ENCODE measurements at regions not wholly inside any gene's neighbourhood (a gene's known extent, or its start where the extent isn't known, plus 50 kb on each side); places are given as distances from the start of the nearest gene placed in this dataset.

DNA sequence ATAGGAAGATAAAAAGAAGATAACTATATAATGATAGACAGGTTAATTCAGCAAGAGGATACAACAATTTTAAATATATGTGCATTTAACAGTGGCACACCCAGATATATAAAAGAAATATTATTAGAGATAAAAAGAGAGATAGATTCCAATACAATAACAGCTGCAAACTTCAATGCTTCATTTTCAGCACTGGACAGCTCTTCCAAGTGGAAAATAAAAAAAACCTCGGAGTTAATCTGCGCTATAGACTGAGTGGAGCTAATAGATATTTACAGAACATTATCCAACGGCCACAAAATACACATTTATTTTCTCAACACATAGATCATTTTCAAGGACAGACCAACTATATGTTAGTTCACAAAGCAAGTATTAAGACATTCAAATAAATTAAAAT lies 1229.5 kb upstream of the CDH6 start:
- peaks cover 53% of the 10 kb centered on the region for H3K9me3 Mint-ChIP-seq
- no peak for DNase-seq
- ChIA-PET POLR2A (no interaction called here), CTCF (no interaction called here)
- H3K36me3 Mint-ChIP-seq, result no peaks in the 10 kb centered on the region
- H3K4me1 Mint-ChIP-seq (ENCODE audit: low read depth), result no peaks in the 10 kb centered on the region
- no peaks in the 10 kb centered on the region for H3K27me3 Mint-ChIP-seq
- intact Hi-C loops (cut with micrococcal nuclease), result no loop called here
- H3K4me3 Mint-ChIP-seq, result no peak overlapping the region
- no peak overlapping the region for H3K27ac Mint-ChIP-seq

DNA sequence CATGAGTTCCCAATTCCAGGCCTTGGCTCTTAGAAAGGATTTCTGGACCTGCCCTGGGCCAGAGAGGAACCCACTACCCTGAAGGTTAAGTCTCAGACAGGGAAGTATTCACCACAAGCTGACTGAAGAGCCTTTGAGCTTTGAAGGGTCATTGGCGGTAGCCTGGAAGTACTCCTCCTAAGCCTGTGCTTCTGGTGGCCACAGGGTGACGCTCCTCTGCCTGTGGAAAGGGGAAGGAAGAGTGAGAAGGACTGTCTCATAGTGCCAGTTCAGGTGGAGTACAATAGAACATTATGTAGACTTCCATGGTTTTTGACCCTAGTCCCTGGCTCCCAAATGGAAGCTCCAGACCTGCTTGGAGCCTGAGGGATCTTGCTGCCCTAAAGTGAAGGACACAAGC lies 1233.2 kb upstream of the CDH6 start:
- H3K36me3 Mint-ChIP-seq, result no peaks in the 10 kb centered on the region
- intact Hi-C loops (cut with micrococcal nuclease), result no loop called here
- H3K4me1 Mint-ChIP-seq (ENCODE audit: low read depth), result no peaks in the 10 kb centered on the region

DNA sequence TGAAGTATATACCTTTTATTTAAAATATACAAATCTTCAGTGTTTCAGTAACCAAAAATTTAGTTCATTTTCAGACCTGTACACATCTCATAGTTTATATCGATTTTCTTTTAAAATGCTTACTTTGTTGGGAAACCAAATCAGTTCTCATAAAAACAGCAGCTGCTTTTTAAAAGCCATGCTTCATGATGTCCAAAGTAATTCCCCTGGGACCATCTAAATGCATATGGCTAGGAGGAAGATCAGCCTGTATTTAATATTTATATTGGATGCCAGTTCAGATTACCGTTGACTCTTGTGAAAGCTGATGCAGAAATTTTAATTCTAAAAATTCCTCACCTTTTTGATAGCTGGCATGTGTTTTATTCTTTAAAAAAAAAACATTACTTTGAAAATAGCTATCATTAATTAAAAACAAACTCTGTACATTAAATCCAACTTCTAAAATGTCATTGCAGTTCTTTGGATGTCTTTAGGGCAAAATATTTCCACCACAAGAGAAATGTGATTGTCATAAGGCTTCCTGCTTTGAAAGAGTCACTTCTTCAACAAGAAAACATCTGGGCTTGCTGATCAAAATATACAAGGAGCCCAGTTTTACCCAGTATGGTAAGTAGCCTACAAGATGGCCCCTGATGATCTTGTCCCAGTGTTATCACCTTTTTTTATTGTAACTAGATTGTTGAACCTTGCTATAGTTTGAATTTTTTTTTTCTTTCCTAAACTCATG lies 1242.9 kb upstream of the CDH6 start:
- no peak for DNase-seq
- no peak overlapping the region for H3K4me3 Mint-ChIP-seq
- intact Hi-C loops (cut with micrococcal nuclease), result no loop called here
- no peaks in the 10 kb centered on the region for H3K27me3 Mint-ChIP-seq
- ChIA-PET POLR2A (no interaction called here), CTCF (no interaction called here)
- no peaks in the 10 kb centered on the region for H3K36me3 Mint-ChIP-seq
- H3K9me3 Mint-ChIP-seq, result peaks cover 9% of the 10 kb centered on the region
- no peak overlapping the region for H3K27ac Mint-ChIP-seq
- H3K4me1 Mint-ChIP-seq (ENCODE audit: low read depth), result no peaks in the 10 kb centered on the region

More for the DNA sequence above, 1233.2 kb upstream of the CDH6 start:
- Mint-ChIP-seq H3K4me3 (no peak overlapping the region), H3K27me3 (no peaks in the 10 kb centered on the region), H3K27ac (no peak overlapping the region), H3K9me3 (peaks cover 39% of the 10 kb centered on the region)
- CTCF ChIA-PET, result no interaction called here
- POLR2A ChIA-PET, result no interaction called here
- no peak for DNase-seq

DNA sequence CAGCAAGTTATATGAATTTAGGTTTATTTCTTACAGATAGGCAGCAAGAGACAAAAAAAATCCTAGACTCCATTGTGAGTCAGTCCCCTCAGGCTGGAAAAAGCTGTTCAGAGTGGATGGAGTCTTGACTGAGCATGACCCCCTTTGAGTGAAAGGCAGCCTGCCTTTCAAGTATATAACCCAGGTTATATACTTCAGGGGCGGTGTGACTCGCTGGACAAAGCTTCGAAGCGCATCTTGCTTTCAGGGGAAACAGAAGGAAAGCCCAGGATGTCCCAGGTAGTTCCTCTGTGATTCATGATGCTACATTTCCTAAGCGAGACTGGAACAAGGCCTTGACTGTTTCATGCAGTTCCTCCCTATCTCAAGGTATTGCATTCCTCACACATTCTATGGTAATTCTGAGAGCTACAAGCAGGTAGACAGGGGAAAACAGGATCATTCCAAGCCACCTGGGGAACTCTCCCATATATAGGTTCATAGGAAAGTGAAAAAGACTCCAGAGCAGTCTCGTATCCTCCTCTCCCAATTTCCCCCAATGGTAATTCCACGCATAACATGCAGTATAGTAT lies 1244.1 kb upstream of the CDH6 start:
- no peak for DNase-seq
- intact Hi-C loops (cut with micrococcal nuclease), result no loop called here
- no peaks in the 10 kb centered on the region for H3K4me1 Mint-ChIP-seq (ENCODE audit: low read depth)
- no peak overlapping the region for H3K27ac Mint-ChIP-seq
- no peaks in the 10 kb centered on the region for H3K36me3 Mint-ChIP-seq
- ChIA-PET CTCF (no interaction called here), POLR2A (no interaction called here)
- peaks cover 2% of the 10 kb centered on the region for H3K9me3 Mint-ChIP-seq
- H3K27me3 Mint-ChIP-seq, result no peaks in the 10 kb centered on the region
- H3K4me3 Mint-ChIP-seq, result no peak overlapping the region

DNA sequence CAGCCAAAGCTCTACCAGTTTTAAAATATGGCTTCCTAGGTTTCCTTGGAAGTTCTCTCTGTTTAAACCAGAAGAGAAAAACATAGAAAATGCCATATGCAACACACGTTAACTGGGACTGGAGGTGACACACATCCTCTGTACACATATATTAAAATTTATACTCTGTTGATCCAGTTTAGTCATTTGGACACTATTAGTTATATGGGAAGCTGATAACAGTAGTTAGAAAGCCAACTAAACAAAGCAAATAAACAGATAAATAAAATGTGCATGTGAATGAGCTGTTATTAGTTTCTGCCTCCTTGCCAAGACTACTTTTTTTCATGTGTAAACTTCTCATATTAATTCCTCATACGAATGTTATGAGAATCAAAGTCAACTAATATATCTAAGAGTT lies 1249.2 kb upstream of the CDH6 start:
- CTCF ChIA-PET, result no interaction called here
- Mint-ChIP-seq H3K36me3 (no peaks in the 10 kb centered on the region), H3K4me3 (no peak overlapping the region), H3K27ac (no peak overlapping the region), H3K9me3 (no peaks in the 10 kb centered on the region), H3K27me3 (no peaks in the 10 kb centered on the region), H3K4me1 (ENCODE audit: low read depth) (no peaks in the 10 kb centered on the region)
- POLR2A ChIA-PET, result no interaction called here
- intact Hi-C loops (cut with micrococcal nuclease), result no loop called here
- DNase-seq, result no peak

DNA sequence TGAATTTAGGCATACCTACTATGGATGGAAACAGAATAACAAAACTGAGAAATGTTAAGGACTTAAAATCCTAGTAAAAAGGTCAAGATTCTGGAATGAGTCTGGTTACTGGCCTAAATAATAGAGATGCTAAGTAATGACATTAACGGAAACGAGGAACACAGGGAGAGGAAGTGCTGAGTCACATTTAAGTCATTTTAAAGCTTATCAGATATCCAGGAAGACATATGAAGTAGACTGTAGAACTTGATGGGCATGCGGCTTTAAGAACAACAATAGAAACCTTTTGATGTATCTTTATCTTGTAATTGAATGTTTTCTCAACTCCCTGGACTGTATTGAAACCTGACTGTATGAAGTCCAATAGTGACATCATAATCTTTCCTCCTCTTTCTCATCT lies 1251.4 kb upstream of the CDH6 start:
- POLR2A ChIA-PET, result no interaction called here
- peaks cover 2% of the 10 kb centered on the region for H3K9me3 Mint-ChIP-seq

DNA sequence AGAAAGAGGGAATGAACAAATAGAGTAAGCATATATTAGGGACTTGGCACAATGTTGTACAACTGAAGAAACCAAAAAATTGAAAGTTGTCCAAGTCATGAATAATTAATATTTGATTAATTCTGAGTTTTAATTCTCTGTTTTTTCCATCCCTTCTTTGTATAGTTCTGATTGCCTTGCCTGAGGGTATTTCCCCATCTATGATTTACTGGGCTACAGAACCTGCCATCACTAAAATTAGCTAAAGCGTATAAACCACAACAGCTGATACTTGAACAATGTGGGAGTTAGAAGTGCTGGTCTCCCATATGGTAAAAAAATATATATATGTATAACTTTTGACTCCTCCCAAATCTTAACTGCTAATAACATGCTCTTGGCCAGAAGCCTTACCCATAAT lies 1253.5 kb upstream of the CDH6 start:
- Mint-ChIP-seq H3K9me3 (peaks cover 3% of the 10 kb centered on the region), H3K4me1 (ENCODE audit: low read depth) (no peaks in the 10 kb centered on the region), H3K27ac (no peak overlapping the region), H3K36me3 (no peaks in the 10 kb centered on the region), H3K4me3 (no peak overlapping the region), H3K27me3 (no peaks in the 10 kb centered on the region)
- ChIA-PET POLR2A (no interaction called here), CTCF (no interaction called here)
- no peak for DNase-seq
- intact Hi-C loops (cut with micrococcal nuclease), result no loop called here

More for the DNA sequence above, 1251.4 kb upstream of the CDH6 start:
- intact Hi-C loops (cut with micrococcal nuclease), result no loop called here
- CTCF ChIA-PET, result no interaction called here
- no peak for DNase-seq
- no peak overlapping the region for H3K4me3 Mint-ChIP-seq
- no peaks in the 10 kb centered on the region for H3K27me3 Mint-ChIP-seq
- no peaks in the 10 kb centered on the region for H3K36me3 Mint-ChIP-seq
- no peaks in the 10 kb centered on the region for H3K4me1 Mint-ChIP-seq (ENCODE audit: low read depth)
- no peak overlapping the region for H3K27ac Mint-ChIP-seq

DNA sequence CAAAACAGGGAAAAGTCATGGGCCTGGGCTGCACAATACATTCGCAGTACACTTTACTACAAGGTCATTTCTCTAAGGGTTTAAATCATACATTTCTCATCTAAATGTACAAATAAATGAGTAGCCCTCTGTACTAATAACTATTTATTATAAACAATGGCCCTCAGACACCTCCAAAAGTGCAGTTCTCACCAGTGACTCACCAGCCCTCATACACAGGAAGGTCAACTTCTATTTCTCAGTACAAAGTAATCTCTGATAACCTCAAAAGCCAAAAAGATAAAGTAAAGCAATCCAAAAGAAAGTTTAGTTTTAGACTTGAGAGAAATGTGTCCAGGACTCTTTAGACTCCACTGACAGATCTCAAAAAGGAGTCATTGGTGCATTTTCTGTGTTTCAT lies 1258.1 kb upstream of the CDH6 start:
- ChIA-PET POLR2A (no interaction called here), CTCF (no interaction called here)
- intact Hi-C loops (cut with micrococcal nuclease), result no loop called here
- Mint-ChIP-seq H3K4me1 (ENCODE audit: low read depth) (no peaks in the 10 kb centered on the region), H3K27me3 (no peaks in the 10 kb centered on the region), H3K9me3 (peaks cover 4% of the 10 kb centered on the region), H3K4me3 (no peak overlapping the region), H3K27ac (no peak overlapping the region), H3K36me3 (no peaks in the 10 kb centered on the region)
- DNase-seq, result no peak

DNA sequence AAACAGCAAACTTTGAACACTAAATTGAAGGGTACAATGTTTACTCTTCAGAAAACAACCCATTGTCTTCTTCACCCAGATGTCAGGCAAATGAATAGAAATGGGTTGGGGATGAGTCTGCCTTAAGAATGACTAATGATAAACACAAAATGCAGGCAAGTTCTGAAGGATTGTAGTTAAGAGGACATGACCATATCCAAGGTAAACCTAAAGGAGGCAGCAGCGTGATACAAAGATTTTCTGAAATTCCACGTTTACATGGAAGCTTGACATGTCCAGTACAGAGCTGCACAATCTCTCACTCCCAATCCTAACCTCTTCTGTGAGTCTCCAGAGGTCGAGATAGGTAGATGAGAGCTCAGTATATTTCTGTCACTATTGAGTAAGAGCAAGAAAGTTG lies 1263.2 kb upstream of the CDH6 start:
- H3K4me3 Mint-ChIP-seq, result no peak overlapping the region
- no peak for DNase-seq
- no peaks in the 10 kb centered on the region for H3K36me3 Mint-ChIP-seq
- no peak overlapping the region for H3K27ac Mint-ChIP-seq
- ChIA-PET POLR2A (no interaction called here), CTCF (no interaction called here)
- H3K4me1 Mint-ChIP-seq (ENCODE audit: low read depth), result no peaks in the 10 kb centered on the region
- peaks cover 10% of the 10 kb centered on the region for H3K9me3 Mint-ChIP-seq
- intact Hi-C loops (cut with micrococcal nuclease), result no loop called here
- no peaks in the 10 kb centered on the region for H3K27me3 Mint-ChIP-seq

DNA sequence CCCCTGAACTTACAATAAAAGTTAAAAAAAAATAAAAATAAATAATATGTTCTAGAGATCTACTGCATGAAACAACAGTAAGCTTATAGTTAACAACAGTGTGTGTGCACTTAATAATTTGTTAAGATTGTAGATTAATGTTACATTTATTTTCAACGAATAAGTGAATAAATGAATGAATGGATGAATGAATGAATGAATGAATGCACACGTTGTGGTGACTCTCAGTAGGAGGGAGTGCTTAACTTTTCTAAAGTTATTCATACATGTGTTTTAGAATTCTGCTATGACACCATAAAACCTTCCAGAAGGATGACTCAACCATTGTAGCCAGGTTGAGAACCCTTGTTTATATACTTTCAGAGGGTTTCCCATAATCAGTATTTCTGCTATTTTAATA lies 1269.4 kb upstream of the CDH6 start:
- no peaks in the 10 kb centered on the region for H3K27me3 Mint-ChIP-seq
- no peak for DNase-seq
- no peak overlapping the region for H3K27ac Mint-ChIP-seq
- ChIA-PET POLR2A (no interaction called here), CTCF (interaction anchor here (0.6 kb wide), 1 partner anchor 163 kb away, joined by 3 read pairs; no protein-coding TSS in a partner anchor)
- intact Hi-C loops (cut with micrococcal nuclease), result no loop called here
- no peaks in the 10 kb centered on the region for H3K4me1 Mint-ChIP-seq (ENCODE audit: low read depth)
- peaks cover 15% of the 10 kb centered on the region for H3K9me3 Mint-ChIP-seq
- no peak overlapping the region for H3K4me3 Mint-ChIP-seq
- H3K36me3 Mint-ChIP-seq, result no peaks in the 10 kb centered on the region

DNA sequence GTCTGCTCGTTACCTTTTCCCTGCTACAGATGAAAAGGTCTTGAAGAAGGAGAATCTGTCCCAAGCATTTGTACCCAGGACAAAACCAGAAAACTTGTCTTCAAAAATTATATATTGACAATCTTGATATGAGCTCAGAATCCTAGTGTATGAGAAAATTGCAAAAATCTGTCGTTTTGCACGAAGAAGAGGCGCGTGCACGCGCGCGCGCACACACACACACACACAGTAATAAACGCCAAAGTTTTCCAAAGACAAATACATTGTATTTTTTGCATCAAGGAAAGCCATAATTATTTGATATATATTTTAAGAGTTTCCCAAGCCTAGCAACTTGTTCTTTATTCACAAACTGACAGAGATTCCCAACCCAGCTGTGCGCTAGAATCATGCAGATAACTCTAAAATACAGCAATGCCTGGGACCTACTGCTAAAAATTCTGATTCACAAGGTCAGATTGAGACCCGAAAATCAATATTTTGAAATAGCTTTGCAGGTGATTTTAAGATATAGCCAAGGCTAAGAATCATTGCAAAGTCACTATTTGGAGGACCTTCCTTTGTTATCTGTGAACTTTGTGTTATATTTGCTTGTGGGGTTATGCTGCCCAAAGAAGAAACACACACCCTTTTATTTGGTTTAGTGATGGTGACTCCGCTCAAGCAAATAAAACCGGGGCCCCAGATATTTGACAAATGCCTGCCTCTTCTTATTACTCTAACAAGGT lies 1287.7 kb upstream of the CDH6 start:
- ChIA-PET CTCF (no interaction called here), POLR2A (no interaction called here)
- Mint-ChIP-seq H3K36me3 (no peaks in the 10 kb centered on the region), H3K4me3 (no peak overlapping the region), H3K4me1 (ENCODE audit: low read depth) (no peaks in the 10 kb centered on the region), H3K27ac (no peak overlapping the region), H3K27me3 (no peaks in the 10 kb centered on the region), H3K9me3 (peaks cover 15% of the 10 kb centered on the region)
- DNase-seq, result no peak
- intact Hi-C loops (cut with micrococcal nuclease), result no loop called here

DNA sequence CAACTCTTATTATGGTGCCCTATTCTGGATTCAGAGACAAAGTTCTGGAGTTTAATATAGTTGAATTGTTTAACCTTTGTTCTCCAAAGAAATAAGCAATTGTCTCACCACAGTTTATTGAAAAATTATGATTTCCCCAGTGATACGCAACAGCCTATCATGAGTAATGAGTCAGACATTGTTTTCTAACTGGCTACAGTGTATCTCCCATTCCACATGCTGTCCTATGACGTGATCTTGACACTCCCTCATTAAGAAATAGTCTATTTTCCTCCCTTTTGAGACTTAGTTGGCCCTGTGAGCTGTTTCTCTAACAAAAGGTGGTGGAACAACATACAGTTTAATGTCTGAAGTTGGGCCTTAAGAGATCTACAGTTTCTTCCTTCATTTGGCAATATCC lies 1290.6 kb upstream of the CDH6 start:
- Mint-ChIP-seq H3K9me3 (peaks cover 10% of the 10 kb centered on the region), H3K4me3 (no peak overlapping the region), H3K4me1 (ENCODE audit: low read depth) (no peaks in the 10 kb centered on the region), H3K27ac (no peak overlapping the region), H3K36me3 (no peaks in the 10 kb centered on the region), H3K27me3 (no peaks in the 10 kb centered on the region)
- POLR2A ChIA-PET, result no interaction called here
- intact Hi-C loops (cut with micrococcal nuclease), result no loop called here
- CTCF ChIA-PET, result no interaction called here
- DNase-seq, result no peak

DNA sequence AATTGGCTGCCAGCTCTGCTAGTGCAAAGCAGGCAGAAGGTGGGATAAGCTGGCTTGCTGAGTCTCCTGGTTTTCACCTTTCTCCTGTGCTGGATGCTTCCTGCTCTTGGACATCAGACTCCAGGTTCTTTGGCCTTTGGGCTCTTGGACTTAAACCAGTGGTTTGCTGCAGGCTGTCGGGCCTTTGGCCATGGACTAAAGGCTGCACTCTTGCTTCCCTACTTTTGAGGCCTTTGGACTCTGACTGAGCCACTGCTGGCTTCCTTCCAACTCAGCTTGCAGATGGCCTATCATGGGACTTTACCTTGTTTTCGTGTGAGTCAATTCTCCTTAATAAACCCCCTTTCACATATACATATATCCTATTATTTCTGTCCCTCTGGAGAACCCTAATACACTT lies 1293.9 kb upstream of the CDH6 start:
- POLR2A ChIA-PET, result no interaction called here
- Mint-ChIP-seq H3K36me3 (no peaks in the 10 kb centered on the region), H3K27me3 (no peaks in the 10 kb centered on the region), H3K4me3 (no peak overlapping the region), H3K27ac (no peak overlapping the region), H3K9me3 (peaks cover 9% of the 10 kb centered on the region), H3K4me1 (ENCODE audit: low read depth) (no peaks in the 10 kb centered on the region)
- DNase-seq, result no peak
- intact Hi-C loops (cut with micrococcal nuclease), result no loop called here
- CTCF ChIA-PET, result no interaction called here

Data from activated CD4-positive, alpha-beta memory T cell treated with anti-CD3 and anti-CD28 coated beads for 36 hours (primary cell).